ENCODE measurements at regions not wholly inside any gene's neighbourhood (a gene's known extent, or its start where the extent isn't known, plus 50 kb on each side); places are given as distances from the start of the nearest gene placed in this dataset.

GRCh38 chr3:75983609-75984290, 198.4 kb upstream of the ZNF717 start:
- DNase-seq (ENCODE audit: extremely low spot score, insufficient read length, low read depth), result no peak
- FAIRE-seq, result no peak

GRCh38 chr3:75985432-75985831, 200.1 kb upstream of the ZNF717 start:
- DNase-seq (ENCODE audit: extremely low spot score, insufficient read length, low read depth) (no peak), FAIRE-seq (no peak)

- no peak for FAIRE-seq
- no peak for DNase-seq (ENCODE audit: extremely low spot score, insufficient read length, low read depth)
Measured at GRCh38 chr3:76010252-76010651, 224.9 kb upstream of the ZNF717 start.

- FAIRE-seq (no peak), DNase-seq (ENCODE audit: extremely low spot score, insufficient read length, low read depth) (no peak)
Measured at GRCh38 chr3:76011121-76011520, 225.8 kb upstream of the ZNF717 start.

- no peak for FAIRE-seq
- no peak for DNase-seq (ENCODE audit: extremely low spot score, insufficient read length, low read depth)
Measured at GRCh38 chr3:76015496-76015895, 230.1 kb upstream of the ZNF717 start.

- no peak for FAIRE-seq
Measured at GRCh38 chr3:76016111-76016510, 230.8 kb upstream of the ZNF717 start.

GRCh38 chr3:76016769-76017439, 231.6 kb upstream of the ZNF717 start:
- FAIRE-seq, result no peak
- no peak for DNase-seq (ENCODE audit: extremely low spot score, insufficient read length, low read depth)

More at GRCh38 chr3:76016111-76016510, 230.8 kb upstream of the ZNF717 start:
- DNase-seq (ENCODE audit: extremely low spot score, insufficient read length, low read depth), result no peak

- FAIRE-seq (no peak), DNase-seq (ENCODE audit: extremely low spot score, insufficient read length, low read depth) (no peak)
Measured at GRCh38 chr3:76021376-76021775, 236.0 kb upstream of the ZNF717 start.

GRCh38 chr3:76024640-76025039, 239.3 kb upstream of the ZNF717 start:
- FAIRE-seq (no peak), DNase-seq (ENCODE audit: extremely low spot score, insufficient read length, low read depth) (no peak)

GRCh38 chr3:76025561-76025960, 240.2 kb upstream of the ZNF717 start:
- DNase-seq (ENCODE audit: extremely low spot score, insufficient read length, low read depth) (no peak), FAIRE-seq (no peak)

GRCh38 chr3:76026379-76026778, 241.0 kb upstream of the ZNF717 start:
- no peak for FAIRE-seq
- DNase-seq (ENCODE audit: extremely low spot score, insufficient read length, low read depth), result no peak

GRCh38 chr3:76028774-76029173, 243.4 kb upstream of the ZNF717 start:
- no peak for FAIRE-seq

GRCh38 chr3:76034649-76035048, 249.3 kb upstream of the ZNF717 start:
- FAIRE-seq (no peak), DNase-seq (ENCODE audit: extremely low spot score, insufficient read length, low read depth) (no peak)

More at GRCh38 chr3:76028774-76029173, 243.4 kb upstream of the ZNF717 start:
- DNase-seq (ENCODE audit: extremely low spot score, insufficient read length, low read depth), result no peak

- FAIRE-seq, result no peak
Measured at GRCh38 chr3:76035117-76035516, 249.8 kb upstream of the ZNF717 start.

GRCh38 chr3:76038949-76039348, 253.6 kb upstream of the ZNF717 start:
- no peak for DNase-seq (ENCODE audit: extremely low spot score, insufficient read length, low read depth)

More at GRCh38 chr3:76035117-76035516, 249.8 kb upstream of the ZNF717 start:
- no peak for DNase-seq (ENCODE audit: extremely low spot score, insufficient read length, low read depth)

GRCh38 chr3:76039431-76039830, 254.1 kb upstream of the ZNF717 start:
- no peak for FAIRE-seq
- no peak for DNase-seq (ENCODE audit: extremely low spot score, insufficient read length, low read depth)

More at GRCh38 chr3:76038949-76039348, 253.6 kb upstream of the ZNF717 start:
- FAIRE-seq, result no peak

- no peak for FAIRE-seq
- no peak for DNase-seq (ENCODE audit: extremely low spot score, insufficient read length, low read depth)
Measured at GRCh38 chr3:76040946-76041345, 255.6 kb upstream of the ZNF717 start.

- DNase-seq (ENCODE audit: extremely low spot score, insufficient read length, low read depth), result no peak
- no peak for FAIRE-seq
Measured at GRCh38 chr3:76043746-76044145, 258.4 kb upstream of the ZNF717 start.

GRCh38 chr3:76044601-76045600, 259.6 kb upstream of the ZNF717 start:
- DNase-seq (ENCODE audit: extremely low spot score, insufficient read length, low read depth) (no peak), FAIRE-seq (no peak)

GRCh38 chr3:76047368-76047767, 262.0 kb upstream of the ZNF717 start:
- DNase-seq (ENCODE audit: extremely low spot score, insufficient read length, low read depth) (no peak), FAIRE-seq (no peak)
